Activated T-cell treated with anti-CD3 and anti-CD28 coated beads, Interleukin-2, amount 50 U/mL, for 4 hours (primary cell): ENCODE measurements at regions not wholly inside any gene's neighbourhood (a gene's known extent, or its start where the extent isn't known, plus 50 kb on each side); places are given as distances from the start of the nearest gene placed in this dataset.

Source experiments
- ATAC-seq, 2 donors: fragments of 200-7000 bp; cut with Tn5 transposase; one replicate each; pipeline ENCODE4 v1.10.0; 2021
- DNase-seq: peaks from one replicate; pipeline ENCODE4 v3.0.0-alpha.2; 2020
- H3K27me3 Mint-ChIP-seq: one replicate; pipeline ENCODE4 v1.8.0; 2021; ENCODE audit warnings: low read depth, mixed read lengths
- H3K36me3 Mint-ChIP-seq: one replicate; pipeline ENCODE4 v1.8.0; 2022; ENCODE audit warnings: mixed read lengths; ENCODE audit not compliant: insufficient read depth
- H3K4me1 Mint-ChIP-seq: one replicate; pipeline ENCODE4 v1.8.0; 2021; ENCODE audit warnings: low read depth, mixed read lengths
- H3K4me3 Mint-ChIP-seq: one replicate; pipeline ENCODE4 v1.8.0; 2021; ENCODE audit warnings: mild to moderate bottlenecking, moderate library complexity, mixed read lengths
- H3K9me3 Mint-ChIP-seq: one replicate; pipeline ENCODE4 v1.8.0; 2021; ENCODE audit warnings: mixed read lengths

DNA sequence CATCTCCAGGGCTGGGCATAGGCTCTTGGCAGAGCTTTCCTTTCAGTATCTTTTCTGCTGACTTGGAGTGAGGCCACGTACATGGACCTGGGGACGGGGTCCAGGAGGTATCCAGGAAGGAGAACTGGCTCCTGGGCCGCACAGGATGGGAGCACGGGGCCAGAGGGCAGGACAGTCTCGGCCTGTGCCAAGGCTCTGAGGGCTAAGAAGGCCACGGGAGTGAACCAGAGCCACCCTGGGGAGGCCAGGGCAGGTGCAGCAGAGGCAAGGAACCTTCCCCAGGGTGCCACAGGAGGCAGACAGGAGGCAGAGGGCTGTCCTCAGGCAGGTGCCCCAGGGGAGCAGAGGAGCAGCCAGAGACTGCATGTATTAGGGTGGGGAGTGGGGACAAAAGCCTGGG, 50.3 kb downstream of the PLXNA1 start:
- ATAC-seq (no peak), DNase-seq (no peak)
- Mint-ChIP-seq H3K4me1 (no peaks in the 10 kb centered on the region), H3K4me3 (no peak overlapping the region), H3K27me3 (no peaks in the 10 kb centered on the region), H3K9me3 (no peaks in the 10 kb centered on the region), H3K36me3 (peaks cover 4% of the 10 kb centered on the region)

DNA sequence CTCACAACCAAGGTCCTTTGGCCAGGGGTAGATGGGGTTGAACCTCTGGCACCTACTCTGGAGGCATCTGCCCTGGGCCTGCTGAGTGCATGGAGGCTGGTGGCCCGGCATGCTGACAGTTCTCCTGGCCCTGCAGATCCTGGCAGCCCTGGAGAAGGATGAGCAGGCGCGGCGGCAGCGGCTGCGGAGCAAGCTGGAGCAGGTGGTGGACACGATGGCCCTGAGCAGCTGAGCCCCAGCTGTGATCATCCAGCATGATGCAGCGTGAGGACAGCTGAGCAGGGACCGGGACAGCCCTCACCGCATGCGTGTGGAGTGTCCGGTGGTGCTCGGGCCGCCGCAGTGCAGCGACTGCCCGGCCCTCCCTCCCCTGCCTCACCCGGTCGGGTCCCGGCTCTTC, 50.9 kb downstream of the PLXNA1 start:
- DNase-seq (no peak), ATAC-seq (no peak)
- no peaks in the 10 kb centered on the region for H3K9me3 Mint-ChIP-seq
- H3K4me1 Mint-ChIP-seq: no peaks in the 10 kb centered on the region
- H3K27me3 Mint-ChIP-seq: no peaks in the 10 kb centered on the region
- H3K4me3 Mint-ChIP-seq: no peak overlapping the region
- H3K36me3 Mint-ChIP-seq: peaks cover 4% of the 10 kb centered on the region

DNA sequence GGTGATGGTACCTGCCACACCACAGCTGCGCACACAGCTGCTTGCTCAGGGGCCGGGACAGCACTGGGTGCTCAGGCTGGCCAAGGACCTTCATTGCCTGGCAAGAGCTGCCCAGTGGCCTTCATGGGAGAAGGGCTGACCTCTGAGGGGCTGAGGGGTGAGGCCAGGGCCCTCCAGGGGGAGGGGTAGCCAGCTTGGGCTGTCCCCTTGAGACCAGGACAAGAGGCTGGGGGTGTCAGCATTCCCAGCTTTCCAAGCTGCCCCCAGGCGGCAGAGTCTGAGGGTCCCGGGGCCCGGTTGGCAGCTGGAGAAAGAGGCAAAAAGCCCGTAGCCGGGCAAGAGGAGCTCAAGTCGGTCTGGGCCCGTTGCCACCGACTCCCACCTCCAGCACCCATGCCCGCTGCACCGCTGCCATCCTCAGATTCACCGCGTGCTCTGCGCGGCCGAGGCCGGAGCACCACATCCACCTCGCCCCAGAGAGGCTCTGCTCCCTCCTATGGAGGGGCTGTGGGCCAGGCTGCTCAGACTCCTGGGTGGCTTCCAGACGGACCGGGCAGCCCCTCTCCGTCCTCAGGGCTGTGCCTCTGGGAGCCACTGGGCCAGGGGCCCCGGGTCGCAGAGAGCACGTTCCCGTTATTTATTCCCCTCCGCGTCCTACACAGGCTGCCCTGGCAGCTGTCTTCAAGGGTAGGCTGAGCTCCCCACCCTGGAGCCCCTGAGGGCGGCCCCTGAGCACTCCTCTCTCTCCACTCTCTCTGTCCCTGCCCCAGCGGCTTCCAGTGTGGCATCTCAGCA, 51.5 kb downstream of the PLXNA1 start:
- H3K36me3 Mint-ChIP-seq: peaks cover 2% of the 10 kb centered on the region
- H3K9me3 Mint-ChIP-seq: no peaks in the 10 kb centered on the region
- no peak for DNase-seq
- H3K4me1 Mint-ChIP-seq: no peaks in the 10 kb centered on the region
- H3K27me3 Mint-ChIP-seq: no peaks in the 10 kb centered on the region
- no peak for ATAC-seq
- H3K4me3 Mint-ChIP-seq: no peak overlapping the region

DNA sequence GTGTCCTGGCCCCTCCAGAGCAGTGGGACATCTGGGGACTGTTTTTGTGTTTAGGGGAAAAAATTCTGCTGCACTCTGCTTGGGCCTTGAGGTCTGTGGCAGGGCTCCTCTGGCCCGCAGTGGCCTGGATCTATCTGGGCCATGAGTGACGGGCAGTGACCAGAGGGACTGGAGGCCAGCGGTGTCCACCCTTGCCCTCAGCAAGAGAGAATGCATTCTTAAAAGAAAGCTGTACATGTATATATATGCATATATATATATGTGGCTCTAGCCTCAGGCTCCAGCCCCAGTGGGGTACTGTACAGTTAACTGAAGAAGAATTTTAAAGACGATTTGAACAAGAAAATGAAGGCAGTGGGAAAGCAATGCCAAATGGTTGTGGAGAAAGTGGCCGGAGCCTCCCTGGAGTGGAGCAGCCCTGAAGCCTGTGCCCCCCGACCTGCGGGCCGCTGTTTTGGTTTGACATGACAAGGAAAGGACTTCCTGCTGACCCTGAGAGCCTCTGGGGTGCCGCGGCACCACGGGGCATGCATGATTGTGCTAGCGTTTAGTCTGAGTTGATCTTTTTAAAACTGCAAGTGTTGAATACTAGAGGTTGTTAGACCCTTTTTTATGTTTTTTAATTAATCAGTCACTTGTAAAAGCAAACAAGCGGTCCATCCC, 52.2 kb downstream of the PLXNA1 start:
- Mint-ChIP-seq H3K4me1 (no peaks in the 10 kb centered on the region), H3K4me3 (no peak overlapping the region), H3K36me3 (peaks cover 2% of the 10 kb centered on the region), H3K9me3 (no peaks in the 10 kb centered on the region), H3K27me3 (no peaks in the 10 kb centered on the region)
- ATAC-seq: no peak
- no peak for DNase-seq

DNA sequence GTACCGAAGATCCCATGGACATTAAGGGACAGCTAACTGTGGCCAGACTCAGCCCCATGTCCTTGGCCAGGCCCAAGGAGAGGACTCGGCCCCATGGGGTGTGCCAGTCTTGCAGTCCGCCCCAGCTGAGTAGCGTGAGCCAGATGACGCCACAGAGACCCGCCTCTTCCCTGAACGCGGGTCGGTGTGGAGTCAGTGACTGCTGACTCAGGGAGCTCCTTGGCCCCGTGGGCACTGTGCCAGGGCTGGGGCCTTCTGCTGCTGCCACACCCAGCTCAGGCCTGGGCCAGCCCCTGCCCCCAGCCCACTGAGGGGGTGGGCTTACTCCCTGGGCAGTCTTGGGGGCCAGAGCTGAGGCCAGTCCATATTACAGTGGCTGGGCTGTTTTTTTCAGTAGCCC, 52.8 kb downstream of the PLXNA1 start:
- H3K36me3 Mint-ChIP-seq: peaks cover 2% of the 10 kb centered on the region
- H3K27me3 Mint-ChIP-seq: no peaks in the 10 kb centered on the region
- ATAC-seq: no peak
- no peak overlapping the region for H3K4me3 Mint-ChIP-seq
- H3K4me1 Mint-ChIP-seq: no peaks in the 10 kb centered on the region
- no peak for DNase-seq
- H3K9me3 Mint-ChIP-seq: no peaks in the 10 kb centered on the region

GRCh38 chr3:127036209-127037020, 53.5 kb downstream of the PLXNA1 start:
- no peak overlapping the region for H3K4me3 Mint-ChIP-seq
- no peaks in the 10 kb centered on the region for H3K27me3 Mint-ChIP-seq
- no peaks in the 10 kb centered on the region for H3K4me1 Mint-ChIP-seq
- H3K36me3 Mint-ChIP-seq: peaks cover 2% of the 10 kb centered on the region
- no peak for DNase-seq
- ATAC-seq: no peak
- no peaks in the 10 kb centered on the region for H3K9me3 Mint-ChIP-seq

DNA sequence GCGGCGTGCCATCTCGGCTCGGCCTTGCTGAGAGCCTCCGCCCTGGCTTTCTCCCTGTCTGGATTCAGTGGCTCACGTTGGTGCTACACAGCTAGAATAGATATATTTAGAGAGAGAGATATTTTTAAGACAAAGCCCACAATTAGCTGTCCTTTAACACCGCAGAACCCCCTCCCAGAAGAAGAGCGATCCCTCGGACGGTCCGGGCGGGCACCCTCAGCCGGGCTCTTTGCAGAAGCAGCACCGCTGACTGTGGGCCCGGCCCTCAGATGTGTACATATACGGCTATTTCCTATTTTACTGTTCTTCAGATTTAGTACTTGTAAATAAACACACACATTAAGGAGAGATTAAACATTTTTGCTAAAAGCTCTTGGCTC, 54.1 kb downstream of the PLXNA1 start:
- ATAC-seq (no peak), DNase-seq (no peak)
- Mint-ChIP-seq H3K36me3 (peaks cover 2% of the 10 kb centered on the region), H3K4me1 (no peaks in the 10 kb centered on the region), H3K9me3 (no peaks in the 10 kb centered on the region), H3K4me3 (no peak overlapping the region), H3K27me3 (no peaks in the 10 kb centered on the region)

DNA sequence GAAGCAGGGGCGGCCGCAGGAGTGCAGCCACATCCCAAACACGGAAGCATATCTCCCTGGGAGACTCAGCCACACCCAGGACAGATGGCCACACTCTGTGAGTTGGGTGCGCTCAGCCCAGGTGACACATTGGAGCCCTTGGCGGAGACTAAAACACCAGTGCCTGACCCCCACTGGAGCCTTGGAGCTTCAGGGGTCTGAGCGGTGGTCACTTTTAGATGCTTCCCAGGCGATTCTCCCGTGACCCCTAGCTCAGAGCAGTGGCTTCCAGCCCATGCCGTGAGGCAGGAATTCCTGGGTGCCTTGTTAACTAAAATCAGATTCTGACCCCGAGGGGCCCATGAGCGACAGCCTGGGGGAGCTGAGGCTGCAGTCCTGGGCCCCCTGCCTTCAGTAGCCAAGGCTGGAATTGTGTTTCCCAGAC, 54.5 kb downstream of the PLXNA1 start:
- Mint-ChIP-seq H3K9me3 (no peaks in the 10 kb centered on the region), H3K27me3 (no peaks in the 10 kb centered on the region), H3K4me3 (no peak overlapping the region), H3K4me1 (no peaks in the 10 kb centered on the region), H3K36me3 (peaks cover 2% of the 10 kb centered on the region)
- ATAC-seq (no peak), DNase-seq (no peak)

GRCh38 chr3:127037971-127038446, 55.1 kb downstream of the PLXNA1 start:
- ATAC-seq: no peak
- Mint-ChIP-seq H3K4me1 (no peaks in the 10 kb centered on the region), H3K4me3 (no peak overlapping the region), H3K27me3 (no peaks in the 10 kb centered on the region), H3K9me3 (no peaks in the 10 kb centered on the region), H3K36me3 (peaks cover 2% of the 10 kb centered on the region)
- no peak for DNase-seq

GRCh38 chr3:127038466-127038865, 55.6 kb downstream of the PLXNA1 start:
- ATAC-seq (no peak), DNase-seq (no peak)
- H3K36me3 Mint-ChIP-seq: peaks cover 2% of the 10 kb centered on the region
- H3K4me1 Mint-ChIP-seq: no peaks in the 10 kb centered on the region
- no peak overlapping the region for H3K4me3 Mint-ChIP-seq
- no peaks in the 10 kb centered on the region for H3K27me3 Mint-ChIP-seq
- H3K9me3 Mint-ChIP-seq: no peaks in the 10 kb centered on the region

DNA sequence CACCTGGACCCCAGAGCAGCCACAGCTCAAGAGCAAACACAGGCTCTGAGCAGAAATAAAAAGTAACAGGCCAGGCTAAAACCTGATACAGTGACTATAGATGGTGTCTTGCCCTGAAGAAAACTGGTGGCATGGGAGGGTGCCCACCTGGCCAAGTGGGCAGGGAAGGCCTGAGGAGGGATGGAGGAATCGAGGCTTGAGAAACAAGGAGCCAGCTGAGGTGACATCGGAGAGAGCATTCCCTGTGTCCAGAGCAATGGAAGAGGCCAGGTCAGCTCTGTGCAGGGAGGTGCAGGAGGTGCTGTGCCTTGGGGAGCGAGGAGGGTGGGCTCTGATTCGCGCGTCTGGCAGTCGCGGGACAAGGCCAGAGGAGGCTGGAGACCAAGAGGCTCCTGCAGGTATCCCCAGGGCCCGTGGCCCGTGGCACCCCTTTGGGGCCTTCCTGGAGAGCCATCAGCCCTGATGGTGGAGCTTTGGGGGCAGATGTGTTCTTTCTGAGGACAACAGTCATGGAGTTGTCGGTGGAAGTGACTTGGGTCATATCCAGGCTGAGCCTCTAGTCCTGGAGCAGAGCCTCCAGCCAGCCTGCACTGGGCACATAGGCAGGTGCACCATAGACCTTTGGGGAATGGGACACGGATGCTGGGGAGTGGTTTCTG, 56.1 kb downstream of the PLXNA1 start:
- Mint-ChIP-seq H3K36me3 (peaks cover 2% of the 10 kb centered on the region), H3K4me1 (no peaks in the 10 kb centered on the region), H3K9me3 (no peaks in the 10 kb centered on the region), H3K4me3 (no peak overlapping the region), H3K27me3 (no peaks in the 10 kb centered on the region)
- no peak for DNase-seq
- ATAC-seq: no peak

DNA sequence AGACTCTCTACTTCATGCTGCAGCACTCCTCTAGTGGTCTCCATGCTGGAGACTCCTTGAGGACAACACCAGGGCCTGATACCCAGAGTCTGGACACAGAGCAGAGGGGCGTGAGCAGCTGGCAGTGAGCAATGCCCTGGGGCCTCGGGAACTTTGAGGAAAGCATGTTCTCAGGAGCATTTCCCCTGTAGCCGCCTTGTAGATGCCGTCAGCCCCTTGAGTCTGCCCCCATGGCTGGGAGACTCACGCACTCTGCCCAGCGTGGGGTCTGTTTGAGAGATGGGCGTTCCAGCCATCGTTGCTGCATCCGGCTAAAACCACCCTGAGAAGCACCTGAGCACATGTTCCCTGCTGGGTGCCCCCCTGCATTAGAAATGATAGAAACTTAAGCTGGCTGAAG, 56.8 kb downstream of the PLXNA1 start:
- DNase-seq (no peak), ATAC-seq (no peak)
- H3K27me3 Mint-ChIP-seq: no peaks in the 10 kb centered on the region
- peaks cover 2% of the 10 kb centered on the region for H3K36me3 Mint-ChIP-seq
- no peaks in the 10 kb centered on the region for H3K9me3 Mint-ChIP-seq
- no peak overlapping the region for H3K4me3 Mint-ChIP-seq
- no peaks in the 10 kb centered on the region for H3K4me1 Mint-ChIP-seq

DNA sequence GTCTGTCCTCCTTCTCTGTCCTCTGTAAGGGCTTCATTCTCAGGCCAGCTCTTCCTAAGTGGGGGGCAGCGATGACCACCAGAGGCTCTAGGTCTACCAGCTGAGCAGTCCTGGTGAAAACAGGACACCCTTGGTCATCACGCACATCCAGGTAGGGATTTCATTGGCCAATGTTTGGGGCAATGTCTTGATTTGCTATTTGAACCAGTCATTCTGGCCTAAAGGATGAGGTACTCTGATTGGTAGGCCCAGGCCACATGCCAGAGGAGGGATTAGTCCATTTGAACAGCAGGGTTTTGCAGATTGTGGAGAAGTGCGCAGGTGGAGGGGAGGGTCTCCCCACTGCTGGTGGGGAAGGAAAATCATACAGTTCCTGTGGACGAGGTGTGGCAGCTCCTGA, 57.3 kb downstream of the PLXNA1 start:
- Mint-ChIP-seq H3K4me1 (no peaks in the 10 kb centered on the region), H3K36me3 (no peaks in the 10 kb centered on the region), H3K27me3 (no peaks in the 10 kb centered on the region), H3K9me3 (no peaks in the 10 kb centered on the region), H3K4me3 (no peak overlapping the region)
- ATAC-seq (no peak), DNase-seq (no peak)

GRCh38 chr3:127041264-127041820, 58.4 kb downstream of the PLXNA1 start:
- Mint-ChIP-seq H3K27me3 (no peaks in the 10 kb centered on the region), H3K4me1 (no peaks in the 10 kb centered on the region), H3K9me3 (no peaks in the 10 kb centered on the region), H3K4me3 (no peak overlapping the region), H3K36me3 (no peaks in the 10 kb centered on the region)
- DNase-seq: no peak
- ATAC-seq: no peak
